HG03108 (cell line): ENCODE measurements at regions not wholly inside any gene's neighbourhood (a gene's known extent, or its start where the extent isn't known, plus 50 kb on each side); places are given as distances from the start of the nearest gene placed in this dataset.
"Not testable (repeated sequence)": the region's sequence is repeated elsewhere in the genome, so short reads cannot be mapped to it uniquely, and the experiment has no call there.

Source experiments
- ATAC-seq: cut with Tn5 transposase; IDR thresholded peaks from one replicate; pipeline ENCODE4 v1.9.1; 2021; ENCODE audit warnings: moderate library complexity; ENCODE audit not compliant: unreplicated experiment

- no peak for ATAC-seq
These were observed 1352.7 kb downstream of the CDH11 start for GRCh38 chr16:63769211-63769610.

GRCh38 chr16:63760246-63760645, 1361.6 kb downstream of the CDH11 start:
- ATAC-seq: not testable (repeated sequence)

GRCh38 chr16:63752347-63752746, 1369.5 kb downstream of the CDH11 start:
- no peak for ATAC-seq

GRCh38 chr16:63749276-63749675, 1372.6 kb downstream of the CDH11 start:
- ATAC-seq: no peak

GRCh38 chr16:63745456-63745855, 1376.4 kb downstream of the CDH11 start:
- ATAC-seq: no peak

- ATAC-seq: no peak
These were observed 1377.6 kb downstream of the CDH11 start for GRCh38 chr16:63744077-63744874.

- ATAC-seq: no peak
These were observed 1379.7 kb downstream of the CDH11 start for GRCh38 chr16:63742150-63742549.

- no peak for ATAC-seq
These were observed 1384.2 kb downstream of the CDH11 start for GRCh38 chr16:63737633-63738032.

- ATAC-seq: no peak
These were observed 1386.4 kb downstream of the CDH11 start for GRCh38 chr16:63735456-63735855.

GRCh38 chr16:63720848-63721247, 1401.0 kb downstream of the CDH11 start:
- ATAC-seq: no peak

- no peak for ATAC-seq
These were observed 1401.9 kb downstream of the CDH11 start for GRCh38 chr16:63719926-63720325.

- no peak for ATAC-seq
These were observed 1404.1 kb downstream of the CDH11 start for GRCh38 chr16:63717806-63718205.

- no peak for ATAC-seq
These were observed 1407.0 kb downstream of the CDH11 start for GRCh38 chr16:63714876-63715275.

GRCh38 chr16:63712725-63713124, 1409.1 kb downstream of the CDH11 start:
- ATAC-seq: no peak

GRCh38 chr16:63703612-63704011, 1418.3 kb downstream of the CDH11 start:
- no peak for ATAC-seq

GRCh38 chr16:63702981-63703590, 1418.8 kb downstream of the CDH11 start:
- no peak for ATAC-seq

- ATAC-seq: no peak
These were observed 1424.1 kb downstream of the CDH11 start for GRCh38 chr16:63697736-63698135.

- ATAC-seq: no peak
These were observed 1426.5 kb downstream of the CDH11 start for GRCh38 chr16:63695347-63695746.

GRCh38 chr16:63690961-63691360, 1430.9 kb downstream of the CDH11 start:
- ATAC-seq: no peak

GRCh38 chr16:63690267-63690666, 1431.6 kb downstream of the CDH11 start:
- no peak for ATAC-seq

- no peak for ATAC-seq
These were observed 1432.8 kb downstream of the CDH11 start for GRCh38 chr16:63689068-63689467.
